Natural killer cell (primary cell): ENCODE measurements at regions not wholly inside any gene's neighbourhood (a gene's known extent, or its start where the extent isn't known, plus 50 kb on each side); places are given as distances from the start of the nearest gene placed in this dataset.
"Not testable (repeated sequence)": the region's sequence is repeated elsewhere in the genome, so short reads cannot be mapped to it uniquely, and the experiment has no call there.

Source experiments
- ATAC-seq, 3 donors: fragments of 150-1000 bp in 2 of 3; fragments of 200-7000 bp in 1 of 3; cut with Tn5 transposase; 1 replicate in 1 of 3; 2 replicates in 2 of 3; pipeline ENCODE4 v1.10.0; 2021; ENCODE audit warnings: mild to moderate bottlenecking in 2 of 3, moderate library complexity in 2 of 3
- DNase-seq, 2 donors: peaks; one replicate each; pipeline versions ENCODE4 v3.0.0 to v3.0.0-alpha.2; 2013 to 2021; ENCODE audit warnings: mixed read lengths in 1 of 2
- H3K27ac ChIP-seq: one replicate; pipeline ENCODE4 v1.5.1; 2013; ENCODE audit warnings: mild to moderate bottlenecking, low read length
- H3K27me3 ChIP-seq: one replicate; pipeline ENCODE4 v1.6.1; 2013; ENCODE audit warnings: low read length; ENCODE audit not compliant: control insufficient read depth, insufficient read depth
- H3K36me3 ChIP-seq: one replicate; pipeline ENCODE4 v1.6.1; 2013; ENCODE audit warnings: low read length; ENCODE audit not compliant: control insufficient read depth, insufficient read depth
- H3K4me1 ChIP-seq: one replicate; pipeline ENCODE4 v1.6.1; 2013; ENCODE audit warnings: low read length; ENCODE audit not compliant: control insufficient read depth, insufficient read depth
- H3K4me3 ChIP-seq: one replicate; pipeline ENCODE4 v1.5.1; 2013; ENCODE audit warnings: low read length
- H3K9me3 ChIP-seq: one replicate; pipeline ENCODE4 v1.6.1; 2013; ENCODE audit warnings: low read length; ENCODE audit not compliant: control insufficient read depth, insufficient read depth
- H3K27ac Mint-ChIP-seq, 2 donors: one replicate each; pipeline ENCODE4 v1.8.0; 2022; ENCODE audit warnings: mild to moderate bottlenecking in 2 of 2, mixed read lengths in 2 of 2, moderate library complexity in 1 of 2
- H3K27me3 Mint-ChIP-seq, 2 donors: one replicate each; pipeline ENCODE4 v1.8.0; 2022; ENCODE audit warnings: low read depth in 2 of 2, mixed read lengths in 2 of 2
- H3K36me3 Mint-ChIP-seq: one replicate; pipeline ENCODE4 v1.8.0; 2022; ENCODE audit warnings: mixed read lengths
- H3K4me1 Mint-ChIP-seq, 2 donors: one replicate each; pipeline ENCODE4 v1.8.0; 2022; ENCODE audit warnings: mixed read lengths in 2 of 2
- H3K4me3 Mint-ChIP-seq: one replicate; pipeline ENCODE4 v1.8.0; 2022; ENCODE audit warnings: mild to moderate bottlenecking, moderate library complexity, mixed read lengths
- H3K9me3 Mint-ChIP-seq, 2 donors: one replicate each; pipeline ENCODE4 v1.8.0; 2022; ENCODE audit warnings: mixed read lengths in 2 of 2
- WGBS: methylation state at CpG from one replicate; pipeline ENCODE4 v1.1.7; 2013; ENCODE audit warnings: missing lambda C conversion rate; ENCODE audit not compliant: insufficient coverage; 5-methylcytosine and 5-hydroxymethylcytosine counted together
- intact Hi-C: fragments of 100-400 bp; cut with micrococcal nuclease; formaldehyde crosslinking; loops from one replicate; pipeline ENCODE4 v1.14.2; 2022
- TF ChIP-seq, protein P1 (sequence below): fragments of 200-600 bp; IDR thresholded peaks from one replicate; pipeline ENCODE4 v1.8.0; 2022; ENCODE audit warnings: antibody characterized with exemption

DNA sequence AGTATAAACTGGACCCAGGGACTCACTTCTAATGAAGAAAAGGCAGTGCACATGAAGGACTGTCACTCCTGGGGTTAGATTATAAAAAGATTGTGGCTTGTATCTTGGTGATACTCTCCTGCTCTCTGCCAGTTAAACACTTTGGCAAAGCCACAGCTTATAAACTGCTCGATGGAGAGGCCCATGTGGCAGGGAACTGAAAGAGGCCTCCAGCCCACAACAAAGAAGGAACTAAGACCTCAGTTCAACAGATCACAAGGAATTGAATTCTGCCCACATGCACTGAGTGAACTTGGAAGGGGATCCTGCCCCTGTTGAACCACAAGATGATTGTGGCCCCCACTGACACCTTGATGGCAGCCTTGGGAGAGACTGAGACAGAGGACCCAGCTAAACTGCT, 363.8 kb downstream of the CBLN4 start:
- Mint-ChIP-seq H3K36me3 (no peaks in the 10 kb centered on the region), H3K27ac (no peak overlapping the region), H3K4me3 (no peak overlapping the region), H3K27me3 (no peaks in the 10 kb centered on the region), H3K4me1 (no peaks in the 10 kb centered on the region), H3K9me3 (peaks cover 4 to 12% of the 10 kb centered on the region in 2 donors)
- H3K4me3 ChIP-seq, result no peak overlapping the region
- H3K27ac ChIP-seq, result no peak overlapping the region
- WGBS, result 47% methylated on average over 1 of the region's 1 CpG
- TF ChIP-seq, protein P1, sequence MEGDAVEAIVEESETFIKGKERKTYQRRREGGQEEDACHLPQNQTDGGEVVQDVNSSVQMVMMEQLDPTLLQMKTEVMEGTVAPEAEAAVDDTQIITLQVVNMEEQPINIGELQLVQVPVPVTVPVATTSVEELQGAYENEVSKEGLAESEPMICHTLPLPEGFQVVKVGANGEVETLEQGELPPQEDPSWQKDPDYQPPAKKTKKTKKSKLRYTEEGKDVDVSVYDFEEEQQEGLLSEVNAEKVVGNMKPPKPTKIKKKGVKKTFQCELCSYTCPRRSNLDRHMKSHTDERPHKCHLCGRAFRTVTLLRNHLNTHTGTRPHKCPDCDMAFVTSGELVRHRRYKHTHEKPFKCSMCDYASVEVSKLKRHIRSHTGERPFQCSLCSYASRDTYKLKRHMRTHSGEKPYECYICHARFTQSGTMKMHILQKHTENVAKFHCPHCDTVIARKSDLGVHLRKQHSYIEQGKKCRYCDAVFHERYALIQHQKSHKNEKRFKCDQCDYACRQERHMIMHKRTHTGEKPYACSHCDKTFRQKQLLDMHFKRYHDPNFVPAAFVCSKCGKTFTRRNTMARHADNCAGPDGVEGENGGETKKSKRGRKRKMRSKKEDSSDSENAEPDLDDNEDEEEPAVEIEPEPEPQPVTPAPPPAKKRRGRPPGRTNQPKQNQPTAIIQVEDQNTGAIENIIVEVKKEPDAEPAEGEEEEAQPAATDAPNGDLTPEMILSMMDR, result no peak
- intact Hi-C loops, result no loop called here
- H3K27me3 ChIP-seq, result no peaks in the 10 kb centered on the region
- no peaks in the 10 kb centered on the region for H3K4me1 ChIP-seq
- no peak for ATAC-seq
- H3K36me3 ChIP-seq, result no peaks in the 10 kb centered on the region
- no peaks in the 10 kb centered on the region for H3K9me3 ChIP-seq
- DNase-seq, result no peak

DNA sequence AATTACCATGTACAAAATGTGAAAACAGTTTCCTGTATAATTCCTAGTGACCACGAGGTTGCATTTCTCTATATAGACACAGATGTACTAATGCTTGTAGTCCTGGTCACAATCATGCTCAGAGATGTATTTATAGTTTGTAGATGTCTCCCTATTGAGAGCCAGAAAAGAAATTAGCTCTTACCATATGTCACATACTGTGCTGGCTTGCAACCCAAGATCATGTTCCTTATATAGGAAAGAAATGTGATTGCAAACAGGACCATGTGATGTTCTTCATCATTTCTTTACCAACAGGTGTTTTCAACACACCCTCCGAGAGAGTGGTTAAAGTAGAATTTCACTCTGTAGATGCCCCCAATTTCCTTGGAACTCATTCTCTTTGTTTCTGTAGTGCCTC, 369.4 kb downstream of the CBLN4 start:
- TF ChIP-seq, protein P1, result no peak
- Mint-ChIP-seq H3K27ac (no peak overlapping the region), H3K36me3 (no peaks in the 10 kb centered on the region), H3K27me3 (no peaks in the 10 kb centered on the region), H3K4me1 (no peaks in the 10 kb centered on the region), H3K9me3 (peaks cover 2 to 6% of the 10 kb centered on the region in 2 donors), H3K4me3 (no peak overlapping the region)
- Histone ChIP-seq H3K4me3 (no peak overlapping the region), H3K27me3 (no peaks in the 10 kb centered on the region), H3K27ac (no peak overlapping the region), H3K9me3 (peaks cover 5% of the 10 kb centered on the region), H3K4me1 (no peaks in the 10 kb centered on the region), H3K36me3 (no peaks in the 10 kb centered on the region)
- DNase-seq, result no peak
- intact Hi-C loops, result no loop called here
- no peak for ATAC-seq
- 75% methylated on average over 2 of the region's 2 CpGs for WGBS

DNA sequence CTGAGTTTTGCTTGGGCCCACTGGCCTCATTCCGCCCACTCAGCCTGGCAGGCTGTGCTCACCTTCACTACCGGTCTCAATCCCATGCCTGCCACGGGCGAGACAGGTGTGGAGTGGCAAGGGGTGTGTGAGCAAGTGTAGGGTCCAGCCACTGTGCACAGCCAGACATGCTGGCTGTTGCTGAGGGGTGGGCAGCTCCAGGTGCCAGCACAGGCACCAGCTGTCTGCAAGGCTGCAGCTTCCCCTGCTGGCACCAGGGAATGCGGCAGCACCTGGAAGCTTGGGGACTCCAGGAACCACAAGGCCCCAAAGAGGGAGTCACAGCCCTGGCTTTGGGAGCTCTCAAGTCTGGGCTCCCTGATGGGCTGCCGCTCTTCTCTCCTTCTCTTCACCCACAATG, 372.7 kb downstream of the CBLN4 start:
- H3K27me3 Mint-ChIP-seq, result no peaks in the 10 kb centered on the region
- H3K9me3 Mint-ChIP-seq, result peaks cover 2 to 7% of the 10 kb centered on the region in 2 donors
- intact Hi-C loops, result no loop called here
- H3K4me3 Mint-ChIP-seq, result no peak overlapping the region
- Histone ChIP-seq H3K4me3 (no peak overlapping the region), H3K9me3 (peaks cover 5% of the 10 kb centered on the region), H3K4me1 (no peaks in the 10 kb centered on the region), H3K27me3 (no peaks in the 10 kb centered on the region), H3K27ac (no peak overlapping the region), H3K36me3 (no peaks in the 10 kb centered on the region)
- WGBS, result 92% methylated on average over 6 of the region's 6 CpGs
- TF ChIP-seq, protein P1, result no peak
- DNase-seq (no peak), ATAC-seq (no peak)
- H3K36me3 Mint-ChIP-seq, result no peaks in the 10 kb centered on the region
- no peak overlapping the region for H3K27ac Mint-ChIP-seq
- H3K4me1 Mint-ChIP-seq, result no peaks in the 10 kb centered on the region

DNA sequence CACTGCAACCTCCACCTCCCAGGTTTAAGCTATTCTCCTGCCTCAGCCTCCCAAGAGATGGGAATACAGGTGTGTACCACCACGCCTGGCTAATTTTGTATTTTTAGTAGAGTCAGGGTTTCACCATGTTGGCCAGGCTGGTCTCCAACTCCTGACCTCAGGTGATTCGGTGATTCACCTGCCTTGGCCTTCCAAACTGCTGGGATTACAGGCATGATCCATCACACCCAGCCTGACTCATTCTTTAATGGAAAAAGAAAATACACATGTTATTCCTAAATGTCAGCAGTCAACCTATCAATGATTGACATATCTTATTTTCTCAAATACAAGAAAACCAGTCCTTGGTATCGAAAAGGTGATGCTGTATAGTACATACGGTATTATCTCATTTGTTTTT, 376.2 kb downstream of the CBLN4 start:
- DNase-seq, H3K27ac Mint-ChIP-seq, H3K4me1 Mint-ChIP-seq, H3K4me3 ChIP-seq, H3K9me3 Mint-ChIP-seq, H3K9me3 ChIP-seq, intact Hi-C loops, H3K36me3 ChIP-seq, H3K27me3 ChIP-seq, H3K27me3 Mint-ChIP-seq, H3K4me3 Mint-ChIP-seq, H3K4me1 ChIP-seq, ATAC-seq, H3K27ac ChIP-seq, H3K36me3 Mint-ChIP-seq: not testable (repeated sequence)
- WGBS, result 98% methylated on average over 2 of the region's 4 CpGs
